Stimulated activated CD8-positive, alpha-beta memory T cell treated with anti-CD3 and anti-CD28 coated beads, Interleukin-12 subunit alpha, Interleukin-12 subunit beta, amount 100 ng/mL, for 4 hours (primary cell): ENCODE measurements at regions not wholly inside any gene's neighbourhood (a gene's known extent, or its start where the extent isn't known, plus 50 kb on each side); places are given as distances from the start of the nearest gene placed in this dataset.

Experiments
- DNase-seq: peaks from one replicate; pipeline ENCODE4 v3.0.0-alpha.2; 2020; ENCODE audit warnings: low read depth

GRCh38 chr16:87052506-87052905 is 264.7 kb downstream of the C16orf95 start:
- DNase-seq = no peak

- DNase-seq = no peak
These were observed 263.9 kb downstream of the C16orf95 start for GRCh38 chr16:87053016-87053982.

GRCh38 chr16:87054154-87054553 is 263.0 kb downstream of the C16orf95 start:
- DNase-seq = no peak

DNA sequence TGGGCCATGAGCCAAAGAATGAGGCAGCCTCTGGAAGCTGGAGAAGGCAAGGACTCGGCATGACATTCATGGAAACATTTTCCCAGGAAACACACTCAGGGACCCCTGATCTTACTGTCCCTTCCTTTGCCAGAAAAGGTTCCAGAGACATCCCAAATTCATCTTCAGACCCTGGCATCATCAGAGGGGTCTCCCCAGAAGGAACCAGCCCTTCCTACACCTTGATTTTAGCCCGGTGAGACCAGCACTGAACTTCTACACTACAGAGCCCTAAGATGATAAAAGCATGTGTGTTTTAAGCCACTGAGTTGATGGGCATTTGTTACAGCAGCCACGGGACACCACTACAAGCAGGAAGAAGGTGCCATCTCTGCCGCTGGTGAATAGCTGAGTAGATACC is 262.3 kb downstream of the C16orf95 start:
- no peak for DNase-seq

- DNase-seq = no peak
These were observed 261.1 kb downstream of the C16orf95 start for GRCh38 chr16:87056083-87056482.

DNA sequence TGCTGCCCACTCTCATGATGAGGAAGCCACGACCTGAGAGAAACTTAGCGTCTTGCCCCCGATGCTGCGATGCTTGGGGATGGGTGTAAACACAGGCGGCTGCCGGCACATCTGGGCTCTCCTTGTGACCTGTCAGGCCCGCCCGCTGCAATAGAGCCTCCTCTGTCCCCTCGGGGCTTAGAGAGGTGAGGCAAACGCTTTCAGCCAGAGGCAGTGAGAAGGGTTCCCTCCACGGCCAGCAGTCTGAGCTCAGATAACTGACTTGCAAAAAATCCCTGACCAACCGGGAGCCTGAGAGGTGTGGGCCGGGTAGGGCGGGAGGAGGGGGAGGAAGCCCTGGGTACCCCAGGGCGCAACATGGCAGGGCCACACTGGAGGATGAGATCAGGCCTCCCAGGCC is 260.6 kb downstream of the C16orf95 start:
- DNase-seq = no peak

GRCh38 chr16:87057211-87057881 is 259.8 kb downstream of the C16orf95 start:
- no peak for DNase-seq

DNA sequence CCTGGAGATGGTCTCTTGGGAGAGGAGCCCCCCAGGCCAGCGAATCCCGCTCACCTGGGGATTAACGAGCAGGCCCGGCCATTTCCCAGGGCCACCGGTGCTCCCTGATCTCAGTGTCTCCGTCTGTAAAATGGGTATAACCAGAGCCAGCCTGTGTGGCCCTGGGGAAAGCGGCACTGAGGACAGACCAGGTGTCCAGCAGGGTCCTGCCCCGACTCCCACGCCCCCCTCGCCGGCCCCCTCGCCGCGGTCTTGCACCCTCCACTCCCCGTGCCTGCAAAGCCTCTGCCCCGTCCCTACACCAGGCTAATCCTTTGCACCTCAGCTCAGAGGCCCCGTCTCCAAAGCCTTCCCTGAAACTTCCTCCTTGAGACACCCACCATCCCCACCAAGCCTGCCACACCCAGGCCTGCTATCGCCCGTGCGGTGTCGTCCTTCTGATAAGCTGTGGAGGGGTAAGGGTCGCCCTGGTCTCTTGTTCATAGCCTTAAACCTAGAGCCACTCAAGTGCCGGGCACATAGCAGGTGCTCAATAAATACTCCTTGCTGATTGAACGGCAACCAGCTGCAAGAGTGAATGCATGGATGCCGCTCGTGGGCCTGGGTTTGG is 259.1 kb downstream of the C16orf95 start:
- no peak for DNase-seq

GRCh38 chr16:87058728-87059250 is 258.4 kb downstream of the C16orf95 start:
- DNase-seq = no peak

GRCh38 chr16:87060034-87060986 is 256.9 kb downstream of the C16orf95 start:
- no peak for DNase-seq

- DNase-seq = no peak
These were observed 255.8 kb downstream of the C16orf95 start for GRCh38 chr16:87061243-87061920.

GRCh38 chr16:87062569-87063442 is 254.4 kb downstream of the C16orf95 start:
- DNase-seq = no peak

GRCh38 chr16:87063543-87063942 is 253.6 kb downstream of the C16orf95 start:
- no peak for DNase-seq

DNA sequence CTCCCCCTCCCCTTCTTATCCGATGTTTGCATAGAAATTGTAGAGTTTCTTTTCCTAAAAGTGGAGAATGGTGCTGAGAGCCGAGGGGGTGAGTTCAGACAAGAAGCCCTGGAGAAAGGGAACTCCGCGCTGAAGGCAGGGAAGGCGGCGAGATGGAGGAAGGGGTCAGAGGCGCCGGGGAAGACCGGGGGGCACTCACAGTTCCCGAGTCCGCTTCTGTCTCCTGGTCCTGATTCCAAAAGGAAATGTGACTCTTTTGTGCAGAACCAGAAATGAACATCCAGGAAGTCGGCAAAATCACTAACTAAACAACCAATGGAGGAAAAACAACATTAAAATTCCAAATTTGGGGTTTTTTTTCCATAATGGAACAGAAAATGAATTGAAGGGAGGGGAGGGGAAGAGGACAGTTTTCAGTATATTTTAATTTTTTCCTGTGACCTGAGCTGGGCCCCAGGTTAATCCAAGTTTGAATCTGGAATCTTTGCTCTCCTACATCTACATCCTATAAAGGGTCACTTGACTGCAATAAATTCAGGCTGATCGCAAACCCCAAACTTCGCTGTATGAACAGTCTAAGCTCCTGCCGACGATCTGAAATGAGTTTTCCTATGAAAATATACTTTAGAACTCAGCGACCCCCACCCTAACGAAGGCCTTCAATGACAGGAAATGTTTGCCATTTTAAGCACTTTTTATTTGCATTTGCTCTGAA is 252.3 kb downstream of the C16orf95 start:
- DNase-seq = no peak

- DNase-seq = no peak
These were observed 251.6 kb downstream of the C16orf95 start for GRCh38 chr16:87065446-87066132.

GRCh38 chr16:87066133-87067002 is 250.8 kb downstream of the C16orf95 start:
- no peak for DNase-seq

GRCh38 chr16:87067003-87067556 is 250.1 kb downstream of the C16orf95 start:
- DNase-seq = no peak
